Activated CD4-positive, alpha-beta memory T cell treated with anti-CD3 and anti-CD28 coated beads, Interleukin-2, amount 10 ng/mL, durations not matched to agents 7 days and 5 days (primary cell): ENCODE measurements at regions not wholly inside any gene's neighbourhood (a gene's known extent, or its start where the extent isn't known, plus 50 kb on each side); places are given as distances from the start of the nearest gene placed in this dataset.

Experiments used
- CTCF ChIA-PET: fragments of 350-600 bp; sonication (Branson Sonifier 250); formaldehyde crosslinking; loops from one replicate; lab custom pipeline; 2021; ENCODE audit warnings: antibody characterized with exemption, inconsistent platforms; lab: Charles Lee
- POLR2A ChIA-PET: fragments of 350-600 bp; sonication (Branson Sonifier 250); formaldehyde crosslinking; loops from one replicate; lab custom pipeline; 2021; ENCODE audit warnings: antibody characterized with exemption; lab: Charles Lee
- DNase-seq: peaks from one replicate; pipeline ENCODE4 v3.0.0-alpha.2; 2020
- H3K27ac Mint-ChIP-seq: one replicate; pipeline ENCODE4 v1.8.0; 2021; ENCODE audit warnings: mild to moderate bottlenecking, mixed read lengths
- H3K27me3 Mint-ChIP-seq: one replicate; pipeline ENCODE4 v1.8.0; 2021; ENCODE audit warnings: mixed read lengths
- H3K36me3 Mint-ChIP-seq: one replicate; pipeline ENCODE4 v1.8.0; 2021; ENCODE audit warnings: low read depth, mixed read lengths
- H3K4me1 Mint-ChIP-seq: one replicate; pipeline ENCODE4 v1.8.0; 2021; ENCODE audit warnings: mixed read lengths
- H3K4me3 Mint-ChIP-seq: one replicate; pipeline ENCODE4 v1.8.0; 2021; ENCODE audit warnings: mild to moderate bottlenecking, mixed read lengths
- H3K9me3 Mint-ChIP-seq: one replicate; pipeline ENCODE4 v1.8.0; 2021; ENCODE audit warnings: mixed read lengths

GRCh38 chr13:92938486-92939020 lies 288.1 kb upstream of the GPC6 start:
- no peaks in the 10 kb centered on the region for H3K36me3 Mint-ChIP-seq
- DNase-seq, result no peak
- no peaks in the 10 kb centered on the region for H3K9me3 Mint-ChIP-seq
- no peaks in the 10 kb centered on the region for H3K27me3 Mint-ChIP-seq
- H3K27ac Mint-ChIP-seq, result no peak overlapping the region
- H3K4me3 Mint-ChIP-seq, result no peak overlapping the region
- ChIA-PET POLR2A (no interaction called here), CTCF (no interaction called here)
- no peaks in the 10 kb centered on the region for H3K4me1 Mint-ChIP-seq

GRCh38 chr13:92941167-92941566 lies 285.4 kb upstream of the GPC6 start:
- Mint-ChIP-seq H3K4me3 (no peak overlapping the region), H3K9me3 (no peaks in the 10 kb centered on the region), H3K4me1 (no peaks in the 10 kb centered on the region), H3K36me3 (no peaks in the 10 kb centered on the region), H3K27ac (no peak overlapping the region), H3K27me3 (no peaks in the 10 kb centered on the region)
- CTCF ChIA-PET, result no interaction called here
- no peak for DNase-seq
- POLR2A ChIA-PET, result no interaction called here

GRCh38 chr13:92947770-92948434 lies 278.7 kb upstream of the GPC6 start:
- no peak overlapping the region for H3K4me3 Mint-ChIP-seq
- POLR2A ChIA-PET, result no interaction called here
- H3K27ac Mint-ChIP-seq, result no peak overlapping the region
- no peak for DNase-seq
- CTCF ChIA-PET, result no interaction called here
- H3K36me3 Mint-ChIP-seq, result no peaks in the 10 kb centered on the region
- H3K27me3 Mint-ChIP-seq, result no peaks in the 10 kb centered on the region
- H3K9me3 Mint-ChIP-seq, result no peaks in the 10 kb centered on the region
- H3K4me1 Mint-ChIP-seq, result no peaks in the 10 kb centered on the region

- no peak overlapping the region for H3K4me3 Mint-ChIP-seq
- no peaks in the 10 kb centered on the region for H3K4me1 Mint-ChIP-seq
- H3K36me3 Mint-ChIP-seq, result no peaks in the 10 kb centered on the region
- no peak overlapping the region for H3K27ac Mint-ChIP-seq
- POLR2A ChIA-PET, result no interaction called here
- no peaks in the 10 kb centered on the region for H3K9me3 Mint-ChIP-seq
- no peaks in the 10 kb centered on the region for H3K27me3 Mint-ChIP-seq
- CTCF ChIA-PET, result no interaction called here
- DNase-seq, result no peak
Observed at GRCh38 chr13:92950771-92951170, 275.8 kb upstream of the GPC6 start.

- H3K4me1 Mint-ChIP-seq, result no peaks in the 10 kb centered on the region
- ChIA-PET CTCF (no interaction called here), POLR2A (no interaction called here)
- no peak for DNase-seq
- H3K36me3 Mint-ChIP-seq, result no peaks in the 10 kb centered on the region
- no peak overlapping the region for H3K4me3 Mint-ChIP-seq
- no peak overlapping the region for H3K27ac Mint-ChIP-seq
- H3K9me3 Mint-ChIP-seq, result no peaks in the 10 kb centered on the region
- no peaks in the 10 kb centered on the region for H3K27me3 Mint-ChIP-seq
Observed at GRCh38 chr13:92951273-92951890, 275.2 kb upstream of the GPC6 start.

- Mint-ChIP-seq H3K4me3 (no peak overlapping the region), H3K9me3 (no peaks in the 10 kb centered on the region), H3K27ac (no peak overlapping the region), H3K36me3 (no peaks in the 10 kb centered on the region), H3K27me3 (no peaks in the 10 kb centered on the region), H3K4me1 (no peaks in the 10 kb centered on the region)
- DNase-seq, result no peak
- CTCF ChIA-PET, result no interaction called here
- POLR2A ChIA-PET, result no interaction called here
Observed at GRCh38 chr13:92952161-92952560, 274.4 kb upstream of the GPC6 start.

GRCh38 chr13:92954746-92955145 lies 271.9 kb upstream of the GPC6 start:
- Mint-ChIP-seq H3K36me3 (no peaks in the 10 kb centered on the region), H3K27me3 (no peaks in the 10 kb centered on the region), H3K9me3 (no peaks in the 10 kb centered on the region), H3K4me3 (no peak overlapping the region), H3K4me1 (no peaks in the 10 kb centered on the region), H3K27ac (no peak overlapping the region)
- ChIA-PET CTCF (no interaction called here), POLR2A (no interaction called here)
- no peak for DNase-seq

- ChIA-PET POLR2A (no interaction called here), CTCF (no interaction called here)
- Mint-ChIP-seq H3K4me3 (no peak overlapping the region), H3K36me3 (no peaks in the 10 kb centered on the region), H3K4me1 (no peaks in the 10 kb centered on the region), H3K27ac (no peak overlapping the region), H3K9me3 (peaks cover 3% of the 10 kb centered on the region), H3K27me3 (no peaks in the 10 kb centered on the region)
- DNase-seq, result no peak
Observed at GRCh38 chr13:92959790-92960189, 266.8 kb upstream of the GPC6 start.

GRCh38 chr13:92963029-92963428 lies 263.6 kb upstream of the GPC6 start:
- peaks cover 3% of the 10 kb centered on the region for H3K9me3 Mint-ChIP-seq
- ChIA-PET POLR2A (no interaction called here), CTCF (no interaction called here)
- no peak for DNase-seq
- no peaks in the 10 kb centered on the region for H3K4me1 Mint-ChIP-seq
- no peaks in the 10 kb centered on the region for H3K27me3 Mint-ChIP-seq
- H3K4me3 Mint-ChIP-seq, result no peak overlapping the region
- no peaks in the 10 kb centered on the region for H3K36me3 Mint-ChIP-seq
- H3K27ac Mint-ChIP-seq, result no peak overlapping the region

GRCh38 chr13:92966341-92966740 lies 260.3 kb upstream of the GPC6 start:
- ChIA-PET CTCF (no interaction called here), POLR2A (no interaction called here)
- H3K9me3 Mint-ChIP-seq, result peaks cover 3% of the 10 kb centered on the region
- H3K4me3 Mint-ChIP-seq, result no peak overlapping the region
- H3K36me3 Mint-ChIP-seq, result no peaks in the 10 kb centered on the region
- no peak overlapping the region for H3K27ac Mint-ChIP-seq
- no peak for DNase-seq
- no peaks in the 10 kb centered on the region for H3K27me3 Mint-ChIP-seq
- no peaks in the 10 kb centered on the region for H3K4me1 Mint-ChIP-seq

GRCh38 chr13:92966900-92967299 lies 259.7 kb upstream of the GPC6 start:
- H3K4me3 Mint-ChIP-seq, result no peak overlapping the region
- no peaks in the 10 kb centered on the region for H3K27me3 Mint-ChIP-seq
- DNase-seq, result no peak
- peaks cover 3% of the 10 kb centered on the region for H3K9me3 Mint-ChIP-seq
- ChIA-PET CTCF (no interaction called here), POLR2A (no interaction called here)
- no peaks in the 10 kb centered on the region for H3K36me3 Mint-ChIP-seq
- no peaks in the 10 kb centered on the region for H3K4me1 Mint-ChIP-seq
- H3K27ac Mint-ChIP-seq, result no peak overlapping the region

GRCh38 chr13:92967923-92968322 lies 258.7 kb upstream of the GPC6 start:
- CTCF ChIA-PET, result no interaction called here
- H3K4me3 Mint-ChIP-seq, result no peak overlapping the region
- no peak for DNase-seq
- no peak overlapping the region for H3K27ac Mint-ChIP-seq
- POLR2A ChIA-PET, result no interaction called here
- peaks cover 3% of the 10 kb centered on the region for H3K9me3 Mint-ChIP-seq
- no peaks in the 10 kb centered on the region for H3K36me3 Mint-ChIP-seq
- H3K4me1 Mint-ChIP-seq, result no peaks in the 10 kb centered on the region
- no peaks in the 10 kb centered on the region for H3K27me3 Mint-ChIP-seq

- Mint-ChIP-seq H3K27me3 (no peaks in the 10 kb centered on the region), H3K27ac (no peak overlapping the region), H3K4me1 (no peaks in the 10 kb centered on the region), H3K36me3 (no peaks in the 10 kb centered on the region), H3K4me3 (no peak overlapping the region), H3K9me3 (no peaks in the 10 kb centered on the region)
- CTCF ChIA-PET, result interaction anchor here (0.6 kb wide), 1 partner anchor 11 kb away, joined by 3 read pairs; no protein-coding TSS in a partner anchor
- no peak for DNase-seq
- POLR2A ChIA-PET, result no interaction called here
Observed at GRCh38 chr13:92972751-92973150, 253.9 kb upstream of the GPC6 start.

- CTCF ChIA-PET, result no interaction called here
- no peaks in the 10 kb centered on the region for H3K27me3 Mint-ChIP-seq
- H3K4me1 Mint-ChIP-seq, result no peaks in the 10 kb centered on the region
- H3K9me3 Mint-ChIP-seq, result no peaks in the 10 kb centered on the region
- H3K27ac Mint-ChIP-seq, result no peak overlapping the region
- no peak for DNase-seq
- H3K4me3 Mint-ChIP-seq, result no peak overlapping the region
- POLR2A ChIA-PET, result no interaction called here
- H3K36me3 Mint-ChIP-seq, result no peaks in the 10 kb centered on the region
Observed at GRCh38 chr13:92974905-92975429, 251.6 kb upstream of the GPC6 start.
